Thyroid gland (tissue), 4 donors: ENCODE measurements at regions not wholly inside any gene's neighbourhood (a gene's known extent, or its start where the extent isn't known, plus 50 kb on each side); places are given as distances from the start of the nearest gene placed in this dataset.

ENCODE experiments used
- CTCF ChIP-seq, 6 experiments: fragments of 200-600 bp in 3 of 6; fragments of 450-650 bp in 3 of 6; sonication (generic) in 3 of 6; IDR thresholded peaks; one replicate each; pipeline ENCODE4 v1.5.1; 2016 to 2019; ENCODE audit warnings: antibody characterized with exemption in 6 of 6, mild to moderate bottlenecking in 2 of 6, inconsistent platforms in 1 of 6, moderate library complexity in 1 of 6
- POLR2A ChIP-seq, 2 donors: fragments of 450-650 bp; IDR thresholded peaks; one replicate each; pipeline ENCODE4 v1.6.1; 2017; ENCODE audit warnings: antibody characterized with exemption in 2 of 2, mild to moderate bottlenecking in 2 of 2, moderate library complexity in 1 of 2

- TF ChIP-seq CTCF (IDR thresholded peaks at IDR 0.05) (no peak), POLR2A (IDR thresholded peaks at IDR 0.05) (no peak)
Observed at GRCh38 chr2:107337209-107337898, 451.4 kb upstream of the ST6GAL2 start.
